ENCODE measurements at regions not wholly inside any gene's neighbourhood (a gene's known extent, or its start where the extent isn't known, plus 50 kb on each side); places are given as distances from the start of the nearest gene placed in this dataset.

GRCh38 chr5:174581894-174582293 is 142.5 kb upstream of the MSX2 start (continued):
- TF ChIP-seq CTCF (IDR thresholded peaks at IDR 0.05 in 2 of 3, conservative IDR thresholded peaks at IDR 0.05 in 1 of 3; ENCODE audit: control insufficient read depth in 2 of 3, extremely low read depth in 1 of 3, insufficient read depth in 1 of 3, low read depth in 3 of 3, low read length in 3 of 3) (no peak), CREB1 (IDR thresholded peaks at IDR 0.05; ENCODE audit: low read depth) (no peak), RAD21 (IDR thresholded peaks at IDR 0.05; ENCODE audit: insufficient read depth, low read depth, low read length) (no peak)

GRCh38 chr5:174583071-174583470 is 141.3 kb upstream of the MSX2 start:
- no peak overlapping the region for H2AFZ ChIP-seq (ENCODE audit: control insufficient read depth, low read depth, low read length)
- no TSS peak for BruUV-seq (replicated peaks)
- TF ChIP-seq GATAD2B (conservative IDR thresholded peaks at IDR 0.05; ENCODE audit: low read depth) = no peak
- ChIA-PET POLR2A (no interaction called here), RAD21 (ENCODE audit: unreplicated experiment) (no interaction called here), SMC1A (ENCODE audit: uncharacterized antibody, unreplicated experiment) (no interaction called here), CTCF (interaction anchor here (0.6 kb wide), 1 partner anchor 11 kb away, joined by 3 read pairs; no protein-coding TSS in a partner anchor)
- no peaks in the 10 kb centered on the region for H3K79me2 ChIP-seq (ENCODE audit: control insufficient read depth, insufficient read depth, low read length)
- no peak overlapping the region for H3K27ac ChIP-seq (ENCODE audit: control insufficient read depth, insufficient read depth)
- ATAC-seq (no peak), FAIRE-seq (no peak), DNase-seq (ENCODE audit: low read depth, low spot score) (no peak)
- WGBS (ENCODE audit: insufficient coverage, insufficient replicate concordance, low lambda C conversion rate, missing lambda C conversion rate) = 64% methylated on average over 4 of the region's 4 CpGs
- no peaks in the 10 kb centered on the region for H3K27me3 ChIP-seq (replicated peaks in 1 of 2; ENCODE audit: control insufficient read depth in 2 of 2, insufficient read depth in 2 of 2, low read length in 1 of 2)
- H3K9me3 ChIP-seq (replicated peaks; ENCODE audit: control insufficient read depth, insufficient read depth, low read length) = no peaks in the 10 kb centered on the region; the same call in 2 of the 3 replicates
- no peak overlapping the region for H3K4me3 ChIP-seq
- H4K20me1 ChIP-seq (ENCODE audit: control insufficient read depth, insufficient read depth) = no peaks in the 10 kb centered on the region
- H3K4me2 ChIP-seq (ENCODE audit: control insufficient read depth, insufficient read depth) = no peak overlapping the region
- intact Hi-C loops (cut with micrococcal nuclease; ENCODE audit: unreplicated experiment) (no loop called here), in situ Hi-C loops (cut with MboI) (no loop called here)
- H3K36me3 ChIP-seq (ENCODE audit: control insufficient read depth in 2 of 2, insufficient read depth in 2 of 2, low read length in 1 of 2) = no peaks in the 10 kb centered on the region
- H3K9ac ChIP-seq (ENCODE audit: control insufficient read depth, insufficient read depth, low read length) = no peak overlapping the region
- no peaks in the 10 kb centered on the region for H3K4me1 ChIP-seq (ENCODE audit: control insufficient read depth, insufficient read depth, low read length)

GRCh38 chr5:174585472-174585871 is 138.9 kb upstream of the MSX2 start:
- Histone ChIP-seq H3K4me1 (ENCODE audit: control insufficient read depth, insufficient read depth, low read length) (no peaks in the 10 kb centered on the region), H3K4me3 (no peak overlapping the region), H3K36me3 (ENCODE audit: control insufficient read depth in 2 of 2, insufficient read depth in 2 of 2, low read length in 1 of 2) (no peaks in the 10 kb centered on the region), H3K27ac (ENCODE audit: control insufficient read depth, insufficient read depth) (no peak overlapping the region), H3K27me3 (replicated peaks in 1 of 2; ENCODE audit: control insufficient read depth in 2 of 2, insufficient read depth in 2 of 2, low read length in 1 of 2) (no peaks in the 10 kb centered on the region), H3K9me3 (replicated peaks; ENCODE audit: control insufficient read depth, insufficient read depth, low read length) (no peaks in the 10 kb centered on the region; the same call in 2 of the 3 replicates), H3K4me2 (ENCODE audit: control insufficient read depth, insufficient read depth) (no peak overlapping the region), H3K9ac (ENCODE audit: control insufficient read depth, insufficient read depth, low read length) (no peak overlapping the region), H3K79me2 (ENCODE audit: control insufficient read depth, insufficient read depth, low read length) (no peaks in the 10 kb centered on the region), H4K20me1 (ENCODE audit: control insufficient read depth, insufficient read depth) (no peaks in the 10 kb centered on the region), H2AFZ (ENCODE audit: control insufficient read depth, low read depth, low read length) (no peak overlapping the region)
- ATAC-seq = no peak
- ChIA-PET SMC1A (ENCODE audit: uncharacterized antibody, unreplicated experiment) (no interaction called here), RAD21 (ENCODE audit: unreplicated experiment) (no interaction called here), CTCF (no interaction called here), POLR2A (no interaction called here)
- DNase-seq (ENCODE audit: low read depth, low spot score) = no peak
- FAIRE-seq = no peak
- 41% methylated on average over 2 of the region's 2 CpGs for WGBS (ENCODE audit: insufficient coverage, insufficient replicate concordance, low lambda C conversion rate, missing lambda C conversion rate)
- in situ Hi-C loops (cut with MboI) = no loop called here
- BruUV-seq (replicated peaks) = no TSS peak
- intact Hi-C loops (cut with micrococcal nuclease; ENCODE audit: unreplicated experiment) = no loop called here
- TF ChIP-seq EZH2 (IDR thresholded peaks at IDR 0.05; ENCODE audit: borderline replicate concordance, control insufficient read depth, low read depth, low read length) = no peak
- no peak for TF ChIP-seq NKRF (conservative IDR thresholded peaks at IDR 0.05)
- no peak for TF ChIP-seq SKIL (IDR thresholded peaks at IDR 0.05; ENCODE audit: low read depth, poor library complexity, severe bottlenecking)
- no peak for TF ChIP-seq TAF1 (IDR thresholded peaks at IDR 0.05; ENCODE audit: borderline replicate concordance, low read depth, low read length)
- no peak for TF ChIP-seq ETV6 (conservative IDR thresholded peaks at IDR 0.05 in 1 of 2, IDR thresholded peaks at IDR 0.05 in 1 of 2; ENCODE audit: borderline replicate concordance in 1 of 2, low read depth in 1 of 2)

Data from GM12878 (cell line).